Activated CD8-positive, alpha-beta memory T cell treated with anti-CD3 and anti-CD28 coated beads for 48 hours (primary cell): ENCODE measurements at regions not wholly inside any gene's neighbourhood (a gene's known extent, or its start where the extent isn't known, plus 50 kb on each side); places are given as distances from the start of the nearest gene placed in this dataset.
"Not testable (repeated sequence)": the region's sequence is repeated elsewhere in the genome, so short reads cannot be mapped to it uniquely, and the experiment has no call there.

ENCODE experiments used
- DNase-seq, 3 experiments: peaks; one replicate each; pipeline ENCODE4 v3.0.0-alpha.2; 2020; ENCODE audit warnings: low read depth in 2 of 3, low spot score in 2 of 3

GRCh38 chr9:79477955-79478771 is 93.6 kb upstream of the TLE4 start:
- DNase-seq: peak in 1 of 3 experiments; percentile 6

- DNase-seq: no peak
Measured at GRCh38 chr9:79480639-79481038, 91.1 kb upstream of the TLE4 start.

GRCh38 chr9:79481846-79482477 is 89.8 kb upstream of the TLE4 start:
- no peak for DNase-seq

GRCh38 chr9:79485258-79485657 is 86.5 kb upstream of the TLE4 start:
- no peak for DNase-seq

GRCh38 chr9:79489261-79490000 is 82.3 kb upstream of the TLE4 start:
- DNase-seq: no peak

GRCh38 chr9:79490657-79491248 is 81.0 kb upstream of the TLE4 start:
- no peak for DNase-seq

GRCh38 chr9:79492092-79493009 is 79.4 kb upstream of the TLE4 start:
- DNase-seq: no peak

- DNase-seq: not testable (repeated sequence)
Measured at GRCh38 chr9:79500196-79500864, 71.4 kb upstream of the TLE4 start.

GRCh38 chr9:79501546-79501945 is 70.2 kb upstream of the TLE4 start:
- DNase-seq: no peak

- no peak for DNase-seq
Measured at GRCh38 chr9:79507801-79508200, 64.0 kb upstream of the TLE4 start.

GRCh38 chr9:79512251-79512650 is 59.5 kb upstream of the TLE4 start:
- DNase-seq: no peak
